Breast epithelium (tissue), 3 donors: ENCODE measurements at regions not wholly inside any gene's neighbourhood (a gene's known extent, or its start where the extent isn't known, plus 50 kb on each side); places are given as distances from the start of the nearest gene placed in this dataset.

ENCODE experiments used
- CTCF ChIP-seq, 3 donors: fragments of 450-650 bp; IDR thresholded peaks; one replicate each; pipeline ENCODE4 v1.5.1; 2016 to 2017; ENCODE audit warnings: antibody characterized with exemption in 3 of 3, mild to moderate bottlenecking in 3 of 3, moderate library complexity in 3 of 3
- POLR2A ChIP-seq: fragments of 450-650 bp; IDR thresholded peaks from one replicate; pipeline ENCODE4 v1.6.1; 2016; ENCODE audit warnings: antibody characterized with exemption, mild to moderate bottlenecking, moderate library complexity

DNA sequence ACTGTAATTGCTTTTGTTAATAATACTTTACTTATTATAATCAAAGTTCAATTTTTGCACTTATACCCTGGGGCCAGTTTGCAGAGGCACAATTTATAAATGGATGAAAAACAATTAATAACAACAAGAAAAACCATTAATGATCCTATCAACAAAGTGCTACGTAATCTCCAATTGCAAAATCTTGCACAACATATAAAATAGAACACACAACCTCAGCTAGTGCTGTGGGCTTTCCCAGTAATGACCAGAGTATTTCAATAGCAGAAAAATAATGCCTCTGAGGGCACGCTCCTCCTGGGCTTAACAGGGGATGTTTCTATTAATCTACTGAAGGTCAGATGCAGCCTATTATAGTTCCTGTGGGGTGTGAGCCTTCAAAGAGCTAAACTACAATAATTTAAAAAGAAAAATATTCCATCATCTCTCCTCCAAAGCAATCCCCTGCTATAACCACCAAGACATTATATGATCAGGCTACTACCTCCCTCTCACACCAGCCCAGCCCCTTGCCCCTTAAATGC, 508.5 kb upstream of the SLIT2 start:
- TF ChIP-seq CTCF (IDR thresholded peaks at IDR 0.05): no peak
- TF ChIP-seq POLR2A: no peak
